HCT116 (cell line): ENCODE measurements at regions not wholly inside any gene's neighbourhood (a gene's known extent, or its start where the extent isn't known, plus 50 kb on each side); places are given as distances from the start of the nearest gene placed in this dataset.

ENCODE experiments used
- ATAC-seq: fragments of 200-7000 bp; cut with Tn5 transposase; 2 replicates; pipeline ENCODE4 v1.9.1; 2020; ENCODE audit warnings: mild to moderate bottlenecking, moderate library complexity
- BruUV-seq: library from RNA; stranded (reverse); fragments of 400-500 nt; replicated peaks from 2 replicates; lab custom pipeline; 2021; lab: Mats Ljungman, UMichigan
- CTCF ChIA-PET: fragments of 300-600 bp; sonication (Branson Sonifier 250); formaldehyde crosslinking; loops from one replicate; lab custom pipeline; 2021; ENCODE audit warnings: antibody characterized with exemption; lab: Charles Lee
- POLR2A ChIA-PET: fragments of 300-600, 350-600 bp; sonication (Branson Sonifier 250); formaldehyde crosslinking; loops from one replicate; lab custom pipeline; 2021; ENCODE audit warnings: antibody characterized with exemption; lab: Charles Lee
- RAD21 ChIA-PET, 2 experiments: fragments of 300-600 bp; sonication (Branson Sonifier 250); formaldehyde crosslinking; loops; one replicate each; lab custom pipeline; 2023; ENCODE audit warnings: low total read pairs in 2 of 2; ENCODE audit not compliant: uncharacterized antibody in 2 of 2, unreplicated experiment in 2 of 2, low non-redundant PET in 1 of 2; lab: Charles Lee
- DNase-seq: peaks from one replicate; pipeline ENCODE4 v3.0.0-alpha.2; 2010; ENCODE audit warnings: low read depth, low spot score
- H2AFZ ChIP-seq: fragments of 200-600 bp; shearing (Covaris generic), sonication (generic); 2 replicates; pipeline ENCODE4 v1.6.1; 2017; ENCODE audit warnings: low read depth, mixed run types, mixed read lengths, antibody characterized with exemption, low read length; ENCODE audit not compliant: poor library complexity, severe bottlenecking
- H3K27ac ChIP-seq: 2 replicates; pipeline ENCODE4 v1.5.1; 2012; ENCODE audit warnings: low read depth, low read length
- H3K27me3 ChIP-seq: fragments of 200-600 bp; sonication (generic); 2 replicates; pipeline ENCODE4 v1.6.1; 2016; ENCODE audit warnings: mixed run types, low read length, mixed read lengths; ENCODE audit not compliant: insufficient read depth
- H3K36me3 ChIP-seq, 2 experiments: fragments of 200-500 bp in 1 of 2; fragments of 200-600 bp in 1 of 2; sonication (Bioruptor generic) in 1 of 2; sonication (generic) in 1 of 2; 2 replicates each; pipeline versions ENCODE4 v1.5.1 to v1.6.1; 2014 to 2016; ENCODE audit warnings: low read length in 2 of 2, inconsistent platforms in 1 of 2, mixed read lengths in 1 of 2, mixed run types in 1 of 2; ENCODE audit not compliant: insufficient read depth in 2 of 2, control insufficient read depth in 1 of 2
- H3K4me1 ChIP-seq, 2 experiments: fragments of 200-600 bp in 1 of 2; sonication (generic) in 1 of 2; 2 replicates each; pipeline versions ENCODE4 v1.5.1 to v1.6.1; 2012 to 2017; ENCODE audit warnings: low read length in 2 of 2, inconsistent platforms in 1 of 2, mild to moderate bottlenecking in 1 of 2, mixed read lengths in 1 of 2, mixed run types in 1 of 2, moderate library complexity in 1 of 2; ENCODE audit not compliant: insufficient read depth in 2 of 2, control insufficient read depth in 1 of 2
- H3K4me2 ChIP-seq: fragments of 200-600 bp; sonication (generic); 2 replicates; pipeline ENCODE4 v1.6.1; 2017; ENCODE audit warnings: mixed run types, low read length, mixed read lengths
- H3K4me3 ChIP-seq, 2 experiments: fragments of 200-600 bp in 1 of 2; sonication (generic) in 1 of 2; replicated peaks in 1 of 2; 2 replicates each; pipeline ENCODE4 v1.5.1; 2011 to 2016; ENCODE audit warnings: low read length in 2 of 2, control low read depth in 1 of 2, low read depth in 1 of 2, mild to moderate bottlenecking in 1 of 2, mixed read lengths in 1 of 2, mixed run types in 1 of 2
- H3K79me2 ChIP-seq: fragments of 200-600 bp; sonication (generic); 2 replicates; pipeline ENCODE4 v1.6.1; 2017; ENCODE audit warnings: mild to moderate bottlenecking, mixed run types, low read length, moderate library complexity, mixed read lengths; ENCODE audit not compliant: insufficient read depth
- H3K9ac ChIP-seq: fragments of 200-600 bp; sonication (generic); 2 replicates; pipeline ENCODE4 v1.6.1; 2016; ENCODE audit warnings: low read length, mixed read lengths
- H3K9me2 ChIP-seq: fragments of 200-600 bp; sonication (generic), shearing (Covaris generic); 2 replicates; pipeline ENCODE4 v1.6.1; 2017; ENCODE audit warnings: mixed run types, mild to moderate bottlenecking, moderate library complexity; ENCODE audit not compliant: insufficient read depth
- H3K9me3 ChIP-seq, 2 experiments: fragments of 200-500 bp in 1 of 2; fragments of 200-600 bp in 1 of 2; sonication (Bioruptor generic) in 1 of 2; sonication (generic) in 1 of 2; 2 replicates each; pipeline ENCODE4 v1.6.1; 2014 to 2017; ENCODE audit warnings: low read length in 2 of 2, mixed read lengths in 2 of 2, inconsistent platforms in 1 of 2, low read depth in 1 of 2, mild to moderate bottlenecking in 1 of 2, mixed run types in 1 of 2, moderate library complexity in 1 of 2; ENCODE audit not compliant: control insufficient read depth in 1 of 2, insufficient read depth in 1 of 2
- H4K20me1 ChIP-seq: fragments of 200-600 bp; sonication (generic), shearing (Covaris generic); 2 replicates; pipeline ENCODE4 v1.6.1; 2017; ENCODE audit warnings: mixed run types, mild to moderate bottlenecking, moderate library complexity; ENCODE audit not compliant: insufficient read depth
- EGR1 ChIP-seq: IDR thresholded peaks from 2 replicates; pipeline ENCODE4 v1.6.1; 2012; ENCODE audit warnings: low read depth
- EZH2phosphoT487 ChIP-seq: fragments of 200-600 bp; IDR thresholded peaks from 2 replicates; pipeline ENCODE4 v1.6.1; 2018; ENCODE audit warnings: antibody characterized with exemption, borderline replicate concordance
- POLR2A ChIP-seq: IDR thresholded peaks from 2 replicates; pipeline ENCODE4 v1.7.0; 2011; ENCODE audit warnings: borderline replicate concordance; ENCODE audit not compliant: insufficient read depth, insufficient read length; ENCODE audit errors: extremely low read depth
- RAD21 ChIP-seq: IDR thresholded peaks from 2 replicates; pipeline ENCODE4 v1.6.1; 2012; ENCODE audit warnings: low read depth, mild to moderate bottlenecking
- SIN3A ChIP-seq: IDR thresholded peaks from 2 replicates; pipeline ENCODE4 v1.6.1; 2012; ENCODE audit warnings: low read depth
- SP1 ChIP-seq: IDR thresholded peaks from 2 replicates; pipeline ENCODE4 v1.6.1; 2012; ENCODE audit warnings: low read depth
- SRF ChIP-seq: IDR thresholded peaks from 2 replicates; pipeline ENCODE4 v1.6.1; 2012; ENCODE audit warnings: low read depth
- intact Hi-C: fragments of 100-400 bp; cut with micrococcal nuclease; formaldehyde crosslinking; loops from 2 replicates; pipeline ENCODE4 v1.10.0; 2022
- TF ChIP-seq, protein P1 (sequence below), 3 experiments: fragments of 200-600 bp in 1 of 3; sonication (generic) in 1 of 3; IDR thresholded peaks in 2 of 3; conservative IDR thresholded peaks in 1 of 3; 2 replicates each; pipeline ENCODE4 v1.5.1; 2012 to 2017; ENCODE audit warnings: low read depth in 2 of 3, low read length in 2 of 3, antibody characterized with exemption in 1 of 3, borderline replicate concordance in 1 of 3, control low read depth in 1 of 3, mild to moderate bottlenecking in 1 of 3, mixed read lengths in 1 of 3, mixed run types in 1 of 3, moderate library complexity in 1 of 3; ENCODE audit not compliant: insufficient read depth in 1 of 3
- TF ChIP-seq, protein P2 (sequence below): IDR thresholded peaks from 2 replicates; pipeline ENCODE4 v1.6.1; 2012; ENCODE audit warnings: low read depth

DNA sequence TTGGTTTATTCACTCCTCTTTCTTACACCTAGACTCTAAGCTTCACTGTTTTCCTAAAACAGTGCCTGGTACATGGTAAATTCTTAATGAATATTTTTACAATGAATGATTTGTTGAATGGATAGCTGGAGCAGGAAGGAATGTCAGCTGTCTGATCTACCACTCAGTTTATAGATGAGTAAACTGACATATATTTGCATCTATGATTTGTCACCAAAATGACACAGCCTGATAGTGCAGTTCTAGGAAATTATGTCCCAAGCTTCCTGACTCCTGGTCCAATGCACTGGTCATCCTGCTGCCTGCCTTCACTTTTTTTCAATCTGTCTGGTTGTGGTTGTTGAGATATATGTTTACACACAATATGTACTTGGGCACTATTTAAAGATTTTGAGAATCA, 651.7 kb upstream of the WWC1 start:
- Histone ChIP-seq H3K36me3 (no peaks in the 10 kb centered on the region), H3K9me3 (no peaks in the 10 kb centered on the region), H4K20me1 (no peaks in the 10 kb centered on the region), H3K4me2 (no peak overlapping the region), H2AFZ (no peak overlapping the region), H3K79me2 (no peaks in the 10 kb centered on the region), H3K9ac (no peak overlapping the region), H3K9me2 (no peaks in the 10 kb centered on the region), H3K27me3 (peaks cover 6% of the 10 kb centered on the region), H3K4me1 (peaks cover 0 to 6% of the 10 kb centered on the region in 2 experiments; a peak in 1 of 4 replicates), H3K4me3 (no peak overlapping the region), H3K27ac (no peak overlapping the region)
- TF ChIP-seq, protein P1, sequence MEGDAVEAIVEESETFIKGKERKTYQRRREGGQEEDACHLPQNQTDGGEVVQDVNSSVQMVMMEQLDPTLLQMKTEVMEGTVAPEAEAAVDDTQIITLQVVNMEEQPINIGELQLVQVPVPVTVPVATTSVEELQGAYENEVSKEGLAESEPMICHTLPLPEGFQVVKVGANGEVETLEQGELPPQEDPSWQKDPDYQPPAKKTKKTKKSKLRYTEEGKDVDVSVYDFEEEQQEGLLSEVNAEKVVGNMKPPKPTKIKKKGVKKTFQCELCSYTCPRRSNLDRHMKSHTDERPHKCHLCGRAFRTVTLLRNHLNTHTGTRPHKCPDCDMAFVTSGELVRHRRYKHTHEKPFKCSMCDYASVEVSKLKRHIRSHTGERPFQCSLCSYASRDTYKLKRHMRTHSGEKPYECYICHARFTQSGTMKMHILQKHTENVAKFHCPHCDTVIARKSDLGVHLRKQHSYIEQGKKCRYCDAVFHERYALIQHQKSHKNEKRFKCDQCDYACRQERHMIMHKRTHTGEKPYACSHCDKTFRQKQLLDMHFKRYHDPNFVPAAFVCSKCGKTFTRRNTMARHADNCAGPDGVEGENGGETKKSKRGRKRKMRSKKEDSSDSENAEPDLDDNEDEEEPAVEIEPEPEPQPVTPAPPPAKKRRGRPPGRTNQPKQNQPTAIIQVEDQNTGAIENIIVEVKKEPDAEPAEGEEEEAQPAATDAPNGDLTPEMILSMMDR (IDR thresholded peaks at IDR 0.05 in 2 of 3, conservative IDR thresholded peaks at IDR 0.05 in 1 of 3; ENCODE audit: borderline replicate concordance in 1 of 3, insufficient read depth in 1 of 3, low read depth in 2 of 3, low read length in 2 of 3) = no peak
- TF ChIP-seq POLR2A (no peak), SIN3A (no peak), RAD21 (no peak), SP1 (no peak), EGR1 (no peak), EZH2phosphoT487 (no peak), SRF (no peak)
- TF ChIP-seq, protein P2, sequence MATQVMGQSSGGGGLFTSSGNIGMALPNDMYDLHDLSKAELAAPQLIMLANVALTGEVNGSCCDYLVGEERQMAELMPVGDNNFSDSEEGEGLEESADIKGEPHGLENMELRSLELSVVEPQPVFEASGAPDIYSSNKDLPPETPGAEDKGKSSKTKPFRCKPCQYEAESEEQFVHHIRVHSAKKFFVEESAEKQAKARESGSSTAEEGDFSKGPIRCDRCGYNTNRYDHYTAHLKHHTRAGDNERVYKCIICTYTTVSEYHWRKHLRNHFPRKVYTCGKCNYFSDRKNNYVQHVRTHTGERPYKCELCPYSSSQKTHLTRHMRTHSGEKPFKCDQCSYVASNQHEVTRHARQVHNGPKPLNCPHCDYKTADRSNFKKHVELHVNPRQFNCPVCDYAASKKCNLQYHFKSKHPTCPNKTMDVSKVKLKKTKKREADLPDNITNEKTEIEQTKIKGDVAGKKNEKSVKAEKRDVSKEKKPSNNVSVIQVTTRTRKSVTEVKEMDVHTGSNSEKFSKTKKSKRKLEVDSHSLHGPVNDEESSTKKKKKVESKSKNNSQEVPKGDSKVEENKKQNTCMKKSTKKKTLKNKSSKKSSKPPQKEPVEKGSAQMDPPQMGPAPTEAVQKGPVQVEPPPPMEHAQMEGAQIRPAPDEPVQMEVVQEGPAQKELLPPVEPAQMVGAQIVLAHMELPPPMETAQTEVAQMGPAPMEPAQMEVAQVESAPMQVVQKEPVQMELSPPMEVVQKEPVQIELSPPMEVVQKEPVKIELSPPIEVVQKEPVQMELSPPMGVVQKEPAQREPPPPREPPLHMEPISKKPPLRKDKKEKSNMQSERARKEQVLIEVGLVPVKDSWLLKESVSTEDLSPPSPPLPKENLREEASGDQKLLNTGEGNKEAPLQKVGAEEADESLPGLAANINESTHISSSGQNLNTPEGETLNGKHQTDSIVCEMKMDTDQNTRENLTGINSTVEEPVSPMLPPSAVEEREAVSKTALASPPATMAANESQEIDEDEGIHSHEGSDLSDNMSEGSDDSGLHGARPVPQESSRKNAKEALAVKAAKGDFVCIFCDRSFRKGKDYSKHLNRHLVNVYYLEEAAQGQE = no peak
- ChIA-PET CTCF (interaction anchor here (0.6 kb wide), 1 partner anchor 17 kb away, joined by 4 read pairs; no protein-coding TSS in a partner anchor), POLR2A (no interaction called here), RAD21 (no interaction called here)
- BruUV-seq = no TSS peak
- DNase-seq (no peak), ATAC-seq (no peak)
- intact Hi-C loops = no loop called here
